WTC11 (cell line): ENCODE measurements at regions not wholly inside any gene's neighbourhood (a gene's known extent, or its start where the extent isn't known, plus 50 kb on each side); places are given as distances from the start of the nearest gene placed in this dataset.

ENCODE experiments used
- ATAC-seq: fragments of 200-7000 bp; cut with Tn5 transposase; 2 replicates; pipeline ENCODE4 v1.10.0; 2021; ENCODE audit warnings: mild to moderate bottlenecking, moderate library complexity
- CTCF ChIA-PET: fragments of 300-600 bp; sonication (Branson Sonifier 250); formaldehyde crosslinking; loops from one replicate; lab custom pipeline; 2021; ENCODE audit warnings: antibody characterized with exemption; lab: Charles Lee
- POLR2A ChIA-PET: fragments of 350-600 bp; sonication (Branson Sonifier 250); formaldehyde crosslinking; loops from one replicate; lab custom pipeline; 2021; ENCODE audit warnings: antibody characterized with exemption; lab: Charles Lee
- DNase-seq: peaks from one replicate; pipeline ENCODE4 v3.0.0; 2021; ENCODE audit warnings: low spot score
- H3K27ac Mint-ChIP-seq: 2 replicates; pipeline ENCODE4 v1.8.0; 2021; ENCODE audit warnings: mixed read lengths
- H3K27me3 Mint-ChIP-seq: 2 replicates; pipeline ENCODE4 v1.8.0; 2021; ENCODE audit warnings: low read depth, mild to moderate bottlenecking, moderate library complexity, mixed read lengths
- H3K36me3 Mint-ChIP-seq: 2 replicates; pipeline ENCODE4 v1.8.0; 2021; ENCODE audit warnings: mixed read lengths
- H3K4me1 Mint-ChIP-seq: 2 replicates; pipeline ENCODE4 v1.8.0; 2022; ENCODE audit warnings: mixed read lengths
- H3K4me3 Mint-ChIP-seq: 2 replicates; pipeline ENCODE4 v1.8.0; 2021; ENCODE audit warnings: mild to moderate bottlenecking, moderate library complexity, mixed read lengths
- H3K9me3 Mint-ChIP-seq: 2 replicates; pipeline ENCODE4 v1.8.0; 2021; ENCODE audit warnings: mixed read lengths
- ELF4 ChIP-seq: sonication (generic); formaldehyde crosslinking; IDR thresholded peaks from 2 replicates; pipeline ENCODE4 v1.8.1; 2022; ENCODE audit warnings: low read depth, mild to moderate bottlenecking, moderate library complexity, missing genetic modification reagents
- EMX1 ChIP-seq: fragments of 250-450 bp; sonication (Bioruptor Pico); IDR thresholded peaks from 2 replicates; pipeline ENCODE4 v1.8.0; 2021; ENCODE audit warnings: mild to moderate bottlenecking
- ESRRA ChIP-seq: sonication (generic); formaldehyde crosslinking; IDR thresholded peaks from 2 replicates; pipeline ENCODE4 v1.8.1; 2022; ENCODE audit warnings: mild to moderate bottlenecking, missing genetic modification reagents, borderline replicate concordance
- ETV6 ChIP-seq: sonication (generic); formaldehyde crosslinking; IDR thresholded peaks from 2 replicates; pipeline ENCODE4 v1.8.1; 2022; ENCODE audit warnings: mild to moderate bottlenecking, missing genetic modification reagents
- IRF2 ChIP-seq: sonication (generic); formaldehyde crosslinking; IDR thresholded peaks from 2 replicates; pipeline ENCODE4 v1.8.0; 2022; ENCODE audit warnings: low read depth, missing genetic modification reagents, borderline replicate concordance
- NFE2L1 ChIP-seq: sonication (generic); formaldehyde crosslinking; IDR thresholded peaks from 2 replicates; pipeline ENCODE4 v1.8.1; 2023; ENCODE audit warnings: missing genetic modification reagents
- ZNF281 ChIP-seq: sonication (generic); formaldehyde crosslinking; IDR thresholded peaks from 2 replicates; pipeline ENCODE4 v1.8.0; 2023; ENCODE audit warnings: mild to moderate bottlenecking, missing genetic modification reagents
- ZNF416 ChIP-seq: fragments of 250-450 bp; sonication (Bioruptor Pico); IDR thresholded peaks from 2 replicates; pipeline ENCODE4 v1.9.0; 2021; ENCODE audit warnings: mild to moderate bottlenecking, inconsistent platforms
- ZNF532 ChIP-seq: fragments of 250-450 bp; sonication (Bioruptor Pico); IDR thresholded peaks from 2 replicates; pipeline ENCODE4 v1.9.0; 2021; ENCODE audit warnings: mild to moderate bottlenecking, borderline replicate concordance

DNA sequence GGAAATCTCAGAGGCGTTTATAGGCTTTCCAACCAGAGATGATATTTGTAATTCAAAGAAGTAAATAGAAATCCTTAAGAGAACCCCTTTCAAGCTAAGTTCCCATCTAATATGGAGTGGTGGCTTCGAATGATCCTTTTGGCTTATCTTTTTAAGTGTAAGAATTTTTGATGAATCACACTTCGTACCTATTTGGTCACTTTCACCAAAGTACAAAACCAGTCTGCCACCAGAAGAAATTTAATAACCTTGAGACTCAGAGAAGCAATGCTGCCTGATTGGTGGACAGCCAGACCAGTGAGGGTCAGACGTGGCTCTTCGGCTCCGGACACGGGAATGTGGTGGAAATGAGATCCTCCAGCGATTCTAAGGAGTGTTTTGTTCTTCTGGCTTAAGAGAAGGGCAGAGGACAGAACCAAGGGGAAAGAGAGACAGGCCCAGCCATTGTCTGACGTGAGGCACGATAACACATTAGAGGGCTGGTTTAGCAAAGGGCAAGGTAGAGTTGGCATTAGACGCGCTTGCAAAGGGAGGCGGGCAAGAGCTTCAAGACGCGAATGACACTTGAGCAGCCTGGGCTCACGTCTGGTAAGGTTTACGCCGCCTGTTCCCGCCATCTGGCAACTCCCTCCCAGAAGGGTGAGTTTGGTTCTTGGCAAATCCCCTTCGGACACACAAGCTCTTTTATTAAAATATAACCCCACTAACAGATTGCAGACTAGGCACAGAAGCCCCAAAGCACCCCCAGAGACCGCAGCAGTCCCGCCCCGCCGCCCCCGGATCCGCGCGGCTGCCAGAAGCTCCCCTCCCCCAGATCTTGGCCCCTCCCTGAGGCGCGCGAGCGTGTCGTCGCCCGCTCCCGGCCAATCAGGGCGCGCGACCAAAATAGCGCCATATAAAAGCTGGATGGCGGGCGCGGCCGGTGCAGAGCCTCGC, 50.0 kb upstream of the EZR start:
- ChIA-PET CTCF (interaction anchor here (0.8 to 1.9 kb wide), 15 partner anchors 10 to 265 kb away, joined by 3 to 9 read pairs (median 5); partner anchors contain the start of genes EZR and RSPH3), POLR2A (interaction anchor here (0.6 to 2.7 kb wide), 20 partner anchors 9 to 102 kb away, joined by 3 to 40 read pairs (median 4); partner anchors contain the start of gene EZR)
- DNase-seq (peak; percentile 95), ATAC-seq (peak; percentile 90)
- TF ChIP-seq ZNF416: peak; percentile 41; the same call in 1 of the 2 replicates
- peak; percentile 59; the same call in 1 of the 2 replicates for TF ChIP-seq ZNF281
- no peak for TF ChIP-seq ESRRA
- TF ChIP-seq EMX1: 0 out of 2 replicates have a peak, but pooled peaks have one; percentile 5
- peak; percentile 20; the same call in 1 of the 2 replicates for TF ChIP-seq ETV6
- 0 out of 2 replicates have a peak, but pooled peaks have one; percentile 67 for TF ChIP-seq ZNF532 (CRISPR knock-in tag)
- TF ChIP-seq IRF2 (CRISPR knock-in tag): no peak
- TF ChIP-seq NFE2L1 (CRISPR knock-in tag): peak; percentile 42; the same call in 1 of the 2 replicates
- 0 out of 2 replicates have a peak, but pooled peaks have one; percentile 42 for TF ChIP-seq ELF4 (CRISPR knock-in tag)
- H3K9me3 Mint-ChIP-seq: peaks cover 14% of the 10 kb centered on the region
- H3K4me3 Mint-ChIP-seq: peak overlapping the region; percentile 73
- H3K27ac Mint-ChIP-seq: peak overlapping the region; percentile 99
- H3K36me3 Mint-ChIP-seq: peaks cover 6% of the 10 kb centered on the region
- peaks cover 23% of the 10 kb centered on the region for H3K27me3 Mint-ChIP-seq
- H3K4me1 Mint-ChIP-seq: peaks cover 38% of the 10 kb centered on the region
